CD4-positive, alpha-beta T cell treated with Interleukin-15 for 4 hours (primary cell): ENCODE measurements at regions not wholly inside any gene's neighbourhood (a gene's known extent, or its start where the extent isn't known, plus 50 kb on each side); places are given as distances from the start of the nearest gene placed in this dataset.

Experiments
- DNase-seq: peaks from one replicate; pipeline ENCODE4 v3.0.0-alpha.2; 2020; ENCODE audit warnings: low spot score

DNA sequence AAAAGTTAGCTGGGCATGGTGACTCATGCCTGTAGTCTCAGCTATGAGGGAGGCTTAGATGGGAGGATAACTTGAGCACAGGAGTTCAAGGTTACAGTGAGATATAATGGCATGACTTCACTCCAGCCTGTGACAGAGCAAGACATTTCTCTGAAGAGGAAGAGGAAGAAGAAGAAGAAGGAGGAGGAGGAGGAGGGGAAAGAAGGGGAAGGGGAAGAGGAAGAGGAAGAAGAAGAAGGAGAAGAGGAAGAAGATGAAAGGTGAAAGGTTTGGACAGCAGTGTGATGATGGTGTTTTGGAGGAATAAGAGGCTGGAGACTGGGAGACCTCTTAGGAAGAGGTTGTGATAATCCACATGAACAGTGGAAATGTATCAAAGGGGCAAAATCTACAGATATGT is 410.7 kb upstream of the JAG1 start:
- DNase-seq: no peak

DNA sequence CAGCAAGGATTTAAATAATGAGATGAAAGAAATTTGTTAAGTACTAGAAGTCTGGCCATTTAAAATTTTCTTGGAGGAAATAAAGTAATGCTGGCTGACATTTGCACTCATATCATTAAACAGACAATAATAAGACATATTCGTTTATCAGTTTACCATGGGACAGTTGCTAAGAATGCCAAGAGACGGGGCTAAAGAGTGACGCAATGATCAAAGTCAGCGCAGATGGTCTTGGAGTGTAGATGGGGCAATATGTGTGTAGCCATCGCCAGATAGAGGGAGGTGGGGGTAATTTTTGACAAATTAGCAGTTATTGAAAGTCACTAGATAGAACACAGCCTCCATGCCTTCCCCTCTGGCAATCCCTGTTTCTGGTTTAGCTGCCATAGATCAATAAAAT is 413.2 kb upstream of the JAG1 start:
- no peak for DNase-seq

DNA sequence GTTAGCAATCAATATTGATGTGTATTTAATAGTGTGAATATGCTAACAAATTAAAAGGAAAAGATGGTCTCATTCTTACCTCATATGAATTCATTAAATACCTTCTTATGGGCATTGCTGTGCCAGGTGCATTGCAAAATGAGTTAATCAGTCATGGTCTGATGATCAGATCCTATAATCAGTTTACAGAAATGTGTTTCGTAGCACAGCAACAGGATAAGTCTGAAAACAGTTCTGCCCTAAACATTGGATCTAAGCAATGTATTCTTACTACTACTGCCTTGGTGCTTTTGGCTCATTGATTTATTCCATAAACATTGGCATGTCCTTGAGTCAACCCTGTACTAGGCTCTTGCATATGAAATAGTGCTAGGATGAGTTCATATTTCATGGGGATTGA is 417.0 kb upstream of the JAG1 start:
- no peak for DNase-seq

DNA sequence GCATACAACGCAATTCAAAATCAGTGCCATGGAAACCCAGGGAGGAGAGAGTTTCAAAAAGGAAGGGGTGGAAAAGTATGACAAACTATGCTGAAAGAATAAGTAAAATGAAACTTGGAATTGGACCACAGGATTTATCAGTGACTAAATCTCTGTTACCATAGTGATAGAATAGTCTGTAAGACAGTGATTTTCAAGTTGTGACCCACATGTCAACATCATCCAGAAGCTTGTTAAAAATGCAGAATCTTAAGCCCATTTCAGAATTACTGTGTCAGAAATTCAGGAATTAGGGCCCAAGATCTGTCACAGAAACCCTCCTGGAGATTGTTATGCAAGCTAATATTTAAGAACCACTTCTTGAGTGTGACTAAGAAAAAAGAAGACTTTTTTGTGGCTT is 417.7 kb upstream of the JAG1 start:
- DNase-seq: no peak

DNA sequence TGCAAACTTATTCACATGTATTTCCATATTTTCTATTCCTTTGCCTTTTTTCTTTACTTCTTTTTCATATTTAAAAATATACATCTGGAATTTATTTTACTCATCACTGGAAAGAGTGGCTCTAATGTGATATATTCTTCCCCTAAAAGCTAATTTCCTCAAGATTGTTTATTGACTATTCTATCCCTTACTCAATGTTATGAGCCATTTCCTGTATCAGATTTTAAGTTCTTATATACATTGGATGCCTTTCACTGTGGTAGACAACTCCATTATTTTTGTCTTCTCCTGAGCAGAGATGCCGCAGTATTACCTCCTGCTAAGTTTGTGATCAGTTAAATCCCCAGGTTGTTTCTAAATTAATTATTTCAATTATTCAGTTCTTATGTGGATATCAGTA is 418.4 kb upstream of the JAG1 start:
- DNase-seq: no peak

DNA sequence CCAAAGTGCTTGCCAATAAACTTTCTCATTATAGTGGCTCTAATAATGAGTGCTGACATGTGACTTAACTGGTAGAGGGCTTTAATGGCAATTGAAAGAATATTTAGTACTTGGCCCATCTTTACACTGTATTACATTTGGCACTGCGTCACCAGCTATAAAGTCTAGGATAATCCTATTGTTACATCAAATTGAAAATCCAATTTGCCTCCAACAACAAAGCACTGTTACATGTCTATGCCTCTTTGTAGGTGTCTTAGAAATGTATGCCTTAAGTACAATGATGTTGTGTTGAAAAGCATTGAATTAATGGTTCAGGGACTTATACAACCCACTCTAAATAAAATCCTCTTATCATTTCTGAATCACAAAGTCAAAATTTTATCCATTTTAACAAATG is 420.4 kb upstream of the JAG1 start:
- no peak for DNase-seq

DNA sequence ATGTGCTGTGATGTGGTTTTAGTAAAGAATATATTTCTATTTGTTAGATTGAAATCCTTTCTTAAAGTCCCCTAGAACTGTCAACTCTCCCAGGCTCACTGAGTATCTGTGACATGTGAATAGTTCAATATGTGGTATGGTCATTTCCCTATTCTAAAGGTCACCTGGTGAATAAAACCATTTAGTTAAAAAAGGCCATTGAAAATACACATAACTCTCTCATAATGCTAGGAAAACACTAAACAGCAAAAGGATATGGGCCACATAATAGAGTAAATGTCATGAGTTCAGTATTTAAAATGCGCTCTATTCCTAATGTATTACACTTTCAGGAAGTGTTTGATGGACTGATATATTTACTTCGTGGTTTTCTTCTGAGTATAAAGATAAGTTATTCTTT is 420.9 kb upstream of the JAG1 start:
- no peak for DNase-seq

DNA sequence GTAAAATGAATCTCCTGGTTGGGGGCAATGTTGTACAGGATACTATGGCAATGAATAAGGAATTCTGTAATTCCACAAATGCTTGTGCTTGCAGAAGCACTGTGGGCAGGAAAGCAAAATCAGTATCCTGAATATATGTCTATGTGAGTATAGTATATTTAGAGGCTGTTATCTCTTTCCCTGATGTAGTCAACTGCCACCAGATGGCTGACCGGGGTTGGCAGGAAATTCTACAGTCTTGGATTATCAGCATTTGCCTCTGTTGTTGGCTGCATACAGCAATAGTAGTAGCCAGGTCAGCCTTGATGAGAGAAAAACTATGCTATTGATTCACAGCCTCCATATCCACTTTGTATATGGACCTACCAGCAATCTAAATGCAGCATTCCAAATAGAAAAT is 425.1 kb upstream of the JAG1 start:
- no peak for DNase-seq

DNA sequence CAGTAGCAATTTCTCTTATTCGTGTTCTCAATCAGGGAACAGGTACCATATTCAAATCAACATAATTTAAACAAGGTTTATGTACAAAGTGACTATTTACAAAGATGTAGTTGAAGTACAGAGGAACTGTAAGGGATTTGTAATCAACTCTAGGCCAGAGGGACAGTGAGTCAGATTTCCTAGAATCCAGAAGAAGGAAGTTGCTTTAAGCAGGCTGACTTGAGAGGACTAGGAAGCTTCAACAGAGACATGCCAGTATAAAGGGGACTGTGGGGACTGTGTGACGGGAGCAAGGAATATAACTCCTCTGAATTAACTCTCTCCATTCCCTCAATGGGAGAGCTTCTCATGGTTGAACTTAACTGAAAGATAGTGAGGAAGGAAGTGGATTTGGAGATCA is 427.4 kb upstream of the JAG1 start:
- DNase-seq: no peak

DNA sequence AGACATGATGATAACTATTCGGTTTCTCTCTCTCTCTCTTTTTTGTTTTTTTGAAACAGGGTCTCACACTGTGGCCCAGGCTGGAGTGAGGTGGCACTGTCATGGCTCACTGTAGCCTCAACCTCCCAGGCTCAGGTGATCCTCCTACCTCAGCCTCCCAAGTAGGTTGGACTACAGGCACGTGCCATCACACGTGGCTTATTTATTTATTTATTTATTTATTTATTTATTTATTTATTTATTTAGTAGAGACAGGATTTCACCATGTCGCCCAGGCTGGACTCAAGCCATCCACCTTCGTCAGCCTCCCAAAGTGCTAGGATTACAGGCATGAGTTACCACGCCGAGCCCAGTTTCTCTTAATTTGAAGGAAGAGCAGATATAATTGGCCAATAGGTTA is 427.9 kb upstream of the JAG1 start:
- DNase-seq: no peak

DNA sequence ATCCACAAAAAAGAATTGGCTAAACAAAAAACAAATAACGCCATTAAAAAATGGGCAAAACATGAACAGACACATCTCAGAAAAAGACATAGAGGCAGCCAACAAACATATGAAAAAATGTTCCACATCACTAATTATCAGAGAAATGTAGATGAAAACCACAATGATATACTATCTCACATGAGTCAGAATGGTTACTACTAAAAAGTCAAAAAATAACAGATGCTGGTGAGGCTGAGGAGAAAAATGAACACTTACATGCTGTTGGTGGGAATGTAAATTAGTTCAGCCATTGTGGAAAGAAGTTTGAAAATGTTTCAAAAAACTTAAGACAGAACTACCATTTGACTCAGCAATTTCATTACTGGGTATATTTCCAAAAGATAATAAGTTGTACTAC is 430.1 kb upstream of the JAG1 start:
- DNase-seq: no peak

DNA sequence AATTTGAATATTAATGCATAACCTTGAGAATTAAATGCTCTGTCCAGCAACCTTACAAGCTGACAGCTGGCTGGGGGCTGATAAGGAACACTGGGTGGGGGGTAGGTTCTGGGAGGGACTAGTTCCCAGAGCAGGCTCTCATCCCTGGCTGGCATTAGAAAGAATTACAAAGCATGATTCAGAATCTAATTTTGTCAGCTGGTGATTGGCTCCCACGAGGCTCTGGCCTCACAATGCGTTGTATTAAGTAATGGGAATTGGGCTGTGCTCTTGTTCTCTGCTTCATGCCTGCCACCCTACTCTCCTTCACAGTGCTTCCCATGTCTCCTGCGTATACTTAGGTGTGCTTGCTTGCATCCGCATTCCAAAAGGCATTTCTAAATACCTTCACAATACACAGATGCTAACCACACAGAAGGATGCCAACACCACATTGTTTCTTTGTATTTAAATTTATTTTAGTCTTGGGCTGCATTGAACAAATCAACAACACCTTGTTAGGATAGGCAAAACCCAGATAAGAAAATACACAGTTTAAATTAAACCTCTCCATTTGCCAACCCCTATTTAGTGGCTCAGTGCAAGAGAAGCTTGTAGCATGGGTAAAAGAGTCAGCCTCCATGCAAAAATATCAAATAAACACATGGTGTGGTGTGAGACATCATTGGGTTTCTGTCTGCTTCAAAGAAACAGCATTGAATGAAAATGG is 434.5 kb upstream of the JAG1 start:
- DNase-seq: no peak

DNA sequence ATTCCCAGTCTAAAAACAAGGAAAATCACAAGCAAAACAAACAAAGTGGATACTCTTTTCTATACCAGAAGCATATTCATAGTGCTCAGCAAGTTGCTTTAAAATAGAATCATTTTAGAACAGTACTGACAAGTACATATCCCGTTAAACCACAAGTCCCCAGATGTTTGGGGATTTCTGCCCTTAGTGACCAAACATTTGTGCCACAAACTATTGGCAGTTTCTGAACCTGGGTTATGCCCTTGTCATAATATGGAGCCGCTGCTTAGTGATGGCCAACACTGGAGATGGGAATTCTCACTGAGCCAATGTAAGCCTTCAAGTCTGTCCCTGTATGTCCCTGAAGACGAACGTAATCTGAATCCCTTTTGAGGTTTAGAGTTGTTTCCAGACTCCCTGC is 436.7 kb upstream of the JAG1 start:
- no peak for DNase-seq

DNA sequence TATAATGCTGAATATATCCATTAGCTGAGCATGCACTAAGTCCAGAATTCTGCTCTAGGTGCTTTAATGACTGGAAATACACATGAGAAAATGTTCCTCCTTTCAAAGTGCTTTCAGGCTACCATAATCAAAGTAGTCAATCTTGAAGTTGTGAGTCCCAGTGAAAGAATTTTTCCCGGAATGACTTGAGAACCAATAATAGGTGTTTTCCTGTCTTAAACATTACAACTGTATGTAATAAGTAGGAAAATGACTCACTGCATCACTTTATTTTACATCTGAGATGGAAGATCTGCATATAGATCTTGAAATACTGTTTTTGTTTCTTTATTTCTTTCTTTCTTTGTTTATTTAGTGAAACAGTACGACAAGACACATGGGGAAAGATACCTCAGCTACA is 437.4 kb upstream of the JAG1 start:
- no peak for DNase-seq

DNA sequence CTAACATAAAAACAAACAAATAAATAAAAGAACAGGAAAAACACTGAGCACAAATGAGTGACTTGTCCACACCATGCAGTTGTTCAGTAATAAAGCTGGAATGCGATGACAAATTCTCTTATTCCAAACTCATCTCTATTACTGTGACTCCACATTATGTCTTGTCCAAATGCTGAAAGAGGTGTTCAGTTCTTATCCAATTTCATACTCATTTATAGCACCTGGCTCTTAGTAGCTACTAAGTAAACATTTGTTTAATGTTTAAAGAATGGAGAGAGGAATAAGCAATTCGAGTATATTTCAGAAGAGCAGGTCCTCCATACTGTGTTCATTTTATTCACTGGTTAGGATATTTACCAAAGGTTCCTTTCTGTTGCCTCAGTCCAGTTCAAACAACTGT is 439.0 kb upstream of the JAG1 start:
- DNase-seq: no peak

DNA sequence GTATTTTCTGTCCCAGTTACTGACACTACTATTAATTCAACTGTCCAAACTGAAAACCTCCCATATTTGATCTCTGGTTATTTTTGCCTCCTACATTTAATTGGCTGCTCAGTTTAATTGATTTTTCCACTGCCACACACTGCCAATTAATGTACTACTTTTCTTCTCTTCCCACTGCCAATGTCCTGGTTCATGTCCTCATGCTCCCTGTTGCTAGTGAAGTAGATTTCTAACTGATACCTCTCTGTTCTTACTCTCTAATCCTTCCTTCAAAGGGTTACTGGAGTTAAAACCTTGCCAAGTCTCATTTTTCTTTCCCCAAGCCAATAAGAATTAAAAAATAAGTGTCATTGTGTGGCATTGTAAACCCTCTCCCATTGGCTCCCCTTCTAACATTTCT is 440.6 kb upstream of the JAG1 start:
- DNase-seq: no peak

DNA sequence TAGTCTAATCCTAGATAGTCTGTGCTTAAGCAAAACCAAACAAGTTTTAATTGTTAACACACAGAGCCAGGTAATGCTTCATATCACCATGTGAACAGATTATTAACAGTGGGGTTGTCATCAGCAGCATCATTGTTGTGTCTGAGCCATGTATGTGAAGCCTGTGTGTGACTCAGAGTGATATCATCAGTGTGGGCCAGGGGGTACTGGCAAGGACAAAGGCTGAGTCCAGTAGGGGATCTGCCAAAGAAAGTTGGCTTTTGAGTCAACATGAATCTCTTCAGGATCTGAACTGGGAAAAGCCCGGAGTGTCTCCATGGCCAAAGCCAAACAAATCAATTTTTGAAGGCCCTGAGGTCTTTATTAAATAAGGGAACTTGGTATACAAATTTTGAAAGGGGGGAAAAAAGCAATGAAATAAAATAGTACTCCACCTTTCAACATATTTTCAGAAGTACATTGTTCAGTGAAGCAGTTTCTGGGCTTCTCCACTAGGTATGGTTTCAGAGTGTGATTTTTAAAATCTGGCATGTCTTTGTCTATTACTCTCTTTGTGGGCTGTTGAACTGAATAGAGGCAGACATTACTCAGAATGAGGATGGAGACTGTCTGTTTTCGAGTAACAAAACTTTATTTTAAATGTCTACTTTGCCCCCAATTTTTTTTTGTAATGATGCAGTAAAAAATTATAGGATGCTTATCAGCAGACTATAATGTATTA is 444.2 kb upstream of the JAG1 start:
- no peak for DNase-seq

DNA sequence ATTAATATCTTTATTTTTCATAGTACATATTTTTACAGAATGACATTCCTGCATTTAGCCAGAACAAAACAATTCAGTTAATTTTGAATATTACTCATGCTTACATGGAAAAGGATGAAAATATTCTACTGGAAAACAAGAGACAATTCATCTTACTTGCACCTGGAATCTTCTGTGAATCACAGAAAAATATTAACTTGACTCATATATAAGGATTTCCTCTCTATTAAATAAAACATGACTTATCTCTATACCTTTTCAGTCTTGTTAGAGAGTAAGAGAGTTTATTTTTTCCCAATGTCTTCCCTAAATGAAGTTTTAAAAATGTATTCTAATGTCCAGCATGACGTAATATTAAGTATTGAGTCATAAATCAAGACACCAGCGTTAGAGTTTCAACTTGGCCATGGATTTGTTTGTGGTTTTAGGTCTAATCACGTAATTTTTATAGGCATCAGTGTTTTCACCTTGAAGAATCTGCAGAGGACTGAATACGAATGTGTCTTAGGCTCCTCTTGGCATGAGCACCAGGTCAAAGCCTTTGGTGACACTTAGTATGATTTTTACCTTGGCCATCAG is 445.1 kb upstream of the JAG1 start:
- DNase-seq: no peak

DNA sequence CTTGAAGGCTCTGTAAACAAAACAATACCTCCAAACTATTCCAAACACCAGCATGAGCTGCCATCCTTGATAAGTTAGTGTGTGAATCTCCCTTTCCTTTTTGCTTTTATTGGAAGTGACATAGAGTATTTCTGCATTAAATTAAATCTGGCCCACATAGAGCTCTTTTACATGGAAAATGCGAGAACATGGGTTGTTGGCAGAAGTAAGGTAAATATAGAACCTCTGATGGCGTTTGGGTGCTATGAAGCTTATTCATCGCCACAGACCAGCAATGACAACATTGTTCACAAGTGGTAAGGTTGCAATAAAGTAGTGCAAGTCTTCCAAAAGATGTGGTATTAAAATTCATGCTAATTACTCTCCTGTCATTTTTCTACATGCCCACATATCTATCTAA is 445.8 kb upstream of the JAG1 start:
- DNase-seq: no peak

DNA sequence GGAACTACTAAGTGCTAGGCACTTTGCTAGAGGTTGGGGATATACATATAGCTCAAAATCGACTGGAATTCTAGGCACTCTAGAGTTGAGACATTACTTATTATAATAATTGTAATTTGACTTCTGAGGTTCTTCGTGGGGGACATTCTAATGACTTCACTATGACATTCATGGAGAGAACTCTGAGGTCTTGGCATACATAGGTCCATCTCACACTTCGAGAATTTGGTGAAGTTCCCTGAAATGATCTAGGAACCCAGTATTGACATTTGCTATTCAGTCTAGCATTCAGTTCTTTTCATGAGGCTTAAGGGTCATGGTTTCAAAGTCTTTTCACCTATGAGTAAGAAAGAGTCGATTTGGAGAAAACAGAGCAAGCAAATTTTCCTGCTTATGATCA is 446.6 kb upstream of the JAG1 start:
- DNase-seq: no peak

DNA sequence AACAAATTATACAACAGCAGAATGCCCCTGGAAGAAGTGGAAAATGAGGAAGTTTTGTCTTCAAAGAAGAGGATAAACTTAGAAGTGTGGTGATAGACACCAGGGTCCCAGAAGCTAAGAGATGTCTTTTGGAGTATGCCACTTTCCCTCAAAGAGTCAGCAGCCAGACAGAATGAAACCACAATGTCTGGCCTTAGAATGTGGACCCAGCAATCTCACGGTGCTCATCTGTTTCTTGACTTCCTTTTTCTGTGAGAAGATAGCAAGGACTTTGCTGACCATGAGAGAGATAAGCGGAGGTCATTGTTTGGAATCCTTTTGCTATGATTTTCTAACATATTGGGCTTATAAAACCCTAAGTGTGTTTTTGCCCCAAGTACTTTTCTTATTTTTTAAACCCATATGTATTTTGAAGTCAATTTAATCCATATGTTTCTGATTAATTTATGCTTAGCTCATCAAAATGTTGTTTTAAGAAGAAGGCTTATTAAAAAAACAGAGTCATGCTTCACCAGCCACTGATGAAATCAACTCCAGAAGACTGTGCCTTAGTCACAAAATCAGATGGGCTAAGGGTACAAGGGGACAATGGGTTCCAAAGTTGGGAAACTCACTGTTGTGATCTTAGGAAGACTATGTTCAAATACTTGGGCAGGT is 451.2 kb upstream of the JAG1 start:
- DNase-seq: no peak

DNA sequence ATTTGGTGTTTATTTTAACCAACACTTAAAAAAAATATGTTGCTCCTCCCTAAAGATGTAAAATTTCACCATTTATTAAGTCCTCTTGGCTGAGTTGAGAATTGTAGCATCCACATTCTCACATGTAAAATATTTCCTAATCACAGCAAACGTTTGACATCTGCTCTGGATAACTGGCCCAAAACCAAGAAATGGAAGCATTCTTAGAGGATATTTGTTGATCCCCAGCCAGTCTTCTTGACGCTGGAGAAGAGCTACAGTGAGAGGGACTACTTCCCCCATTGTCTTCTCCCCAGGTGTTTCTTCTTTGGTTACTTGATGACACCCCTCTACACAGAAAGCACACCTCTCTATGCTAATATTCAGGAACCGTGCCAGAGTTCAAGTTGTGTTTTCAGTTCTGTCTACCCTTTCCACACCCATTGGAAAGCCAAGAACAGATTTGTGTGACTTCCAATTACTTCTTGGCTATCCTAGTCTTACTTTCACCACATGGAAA is 454.5 kb upstream of the JAG1 start:
- DNase-seq: no peak

DNA sequence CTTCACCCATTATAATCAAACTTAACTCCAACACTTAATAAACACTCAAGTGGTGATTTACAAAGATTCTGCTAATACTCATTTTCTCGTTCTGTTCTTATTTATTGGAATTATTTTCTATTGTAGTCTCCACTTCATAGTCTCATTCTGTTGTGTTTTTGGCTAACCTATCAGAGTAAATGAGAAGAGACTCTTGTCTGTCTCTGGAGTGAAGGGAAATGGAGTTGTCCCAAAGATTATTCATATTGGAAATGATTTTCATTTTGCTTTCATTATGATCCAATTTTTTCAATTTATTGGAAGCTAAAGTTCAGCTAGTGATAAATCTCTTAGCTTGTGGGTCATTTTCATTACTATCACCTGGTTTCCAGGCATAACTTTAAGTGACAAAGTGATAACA is 454.9 kb upstream of the JAG1 start:
- DNase-seq: no peak
